NB4 (cell line): ENCODE measurements at regions not wholly inside any gene's neighbourhood (a gene's known extent, or its start where the extent isn't known, plus 50 kb on each side); places are given as distances from the start of the nearest gene placed in this dataset.

Experiments
- POLR2A ChIP-seq: IDR thresholded peaks from 2 replicates; pipeline ENCODE4 v1.6.1; 2011; ENCODE audit warnings: mild to moderate bottlenecking; ENCODE audit not compliant: insufficient read length; ENCODE audit errors: extremely low read depth
- TF ChIP-seq, protein P1 (sequence below): IDR thresholded peaks from one replicate; pipeline ENCODE4 v1.5.1; 2012; ENCODE audit warnings: low read depth, low read length
- TF ChIP-seq, protein P2 (sequence below): IDR thresholded peaks from 2 replicates; pipeline ENCODE4 v1.6.1; 2011; ENCODE audit warnings: low read depth, low read length

DNA sequence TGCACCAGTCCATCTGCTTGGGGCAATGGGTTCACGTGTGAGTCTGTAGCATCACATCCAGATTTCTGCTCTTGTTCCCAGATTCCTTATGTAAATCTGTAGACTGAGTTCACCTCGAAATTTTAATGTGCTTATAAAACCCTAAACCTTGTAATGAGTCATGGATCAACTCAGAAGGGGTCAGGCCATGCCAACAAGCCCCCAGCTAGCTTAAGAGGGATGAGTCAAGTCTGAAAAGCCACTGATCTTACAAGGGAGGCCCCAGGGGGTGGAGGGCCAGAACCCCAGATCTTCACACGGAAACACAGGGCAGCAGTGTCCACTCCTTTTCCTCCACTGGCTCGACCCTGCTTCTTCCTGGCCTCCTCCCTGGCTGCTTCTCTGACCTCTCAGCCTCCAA, 399.1 kb upstream of the CDH5 start:
- TF ChIP-seq, protein P1, sequence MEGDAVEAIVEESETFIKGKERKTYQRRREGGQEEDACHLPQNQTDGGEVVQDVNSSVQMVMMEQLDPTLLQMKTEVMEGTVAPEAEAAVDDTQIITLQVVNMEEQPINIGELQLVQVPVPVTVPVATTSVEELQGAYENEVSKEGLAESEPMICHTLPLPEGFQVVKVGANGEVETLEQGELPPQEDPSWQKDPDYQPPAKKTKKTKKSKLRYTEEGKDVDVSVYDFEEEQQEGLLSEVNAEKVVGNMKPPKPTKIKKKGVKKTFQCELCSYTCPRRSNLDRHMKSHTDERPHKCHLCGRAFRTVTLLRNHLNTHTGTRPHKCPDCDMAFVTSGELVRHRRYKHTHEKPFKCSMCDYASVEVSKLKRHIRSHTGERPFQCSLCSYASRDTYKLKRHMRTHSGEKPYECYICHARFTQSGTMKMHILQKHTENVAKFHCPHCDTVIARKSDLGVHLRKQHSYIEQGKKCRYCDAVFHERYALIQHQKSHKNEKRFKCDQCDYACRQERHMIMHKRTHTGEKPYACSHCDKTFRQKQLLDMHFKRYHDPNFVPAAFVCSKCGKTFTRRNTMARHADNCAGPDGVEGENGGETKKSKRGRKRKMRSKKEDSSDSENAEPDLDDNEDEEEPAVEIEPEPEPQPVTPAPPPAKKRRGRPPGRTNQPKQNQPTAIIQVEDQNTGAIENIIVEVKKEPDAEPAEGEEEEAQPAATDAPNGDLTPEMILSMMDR, result no peak
- TF ChIP-seq, protein P2, sequence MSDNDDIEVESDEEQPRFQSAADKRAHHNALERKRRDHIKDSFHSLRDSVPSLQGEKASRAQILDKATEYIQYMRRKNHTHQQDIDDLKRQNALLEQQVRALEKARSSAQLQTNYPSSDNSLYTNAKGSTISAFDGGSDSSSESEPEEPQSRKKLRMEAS, result no peak
- no peak for TF ChIP-seq POLR2A
